HG03159 (cell line): ENCODE measurements at regions not wholly inside any gene's neighbourhood (a gene's known extent, or its start where the extent isn't known, plus 50 kb on each side); places are given as distances from the start of the nearest gene placed in this dataset.

Experiments
- ATAC-seq: cut with Tn5 transposase; IDR thresholded peaks from one replicate; pipeline ENCODE4 v1.9.1; 2021; ENCODE audit warnings: mild to moderate bottlenecking, moderate library complexity; ENCODE audit not compliant: unreplicated experiment

DNA sequence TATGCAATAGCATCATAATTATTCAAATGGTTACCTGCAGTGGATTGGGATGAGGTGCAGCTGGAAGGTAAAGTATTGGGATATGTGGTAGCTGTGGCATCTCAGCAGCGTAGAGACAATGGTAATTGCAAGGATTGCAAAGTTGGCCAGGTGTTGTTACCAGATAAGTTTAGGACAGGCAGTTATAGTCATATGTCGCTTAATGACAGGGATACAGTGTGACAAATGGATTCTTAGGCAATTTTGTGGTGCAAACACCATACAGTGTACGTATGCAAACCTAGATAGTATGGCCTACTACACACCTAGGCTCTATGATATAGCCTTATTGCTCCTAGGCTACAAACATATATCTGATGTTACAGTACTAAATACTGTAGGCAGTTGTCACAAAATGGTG is 163.5 kb upstream of the LYZL2 start:
- ATAC-seq: no peak

DNA sequence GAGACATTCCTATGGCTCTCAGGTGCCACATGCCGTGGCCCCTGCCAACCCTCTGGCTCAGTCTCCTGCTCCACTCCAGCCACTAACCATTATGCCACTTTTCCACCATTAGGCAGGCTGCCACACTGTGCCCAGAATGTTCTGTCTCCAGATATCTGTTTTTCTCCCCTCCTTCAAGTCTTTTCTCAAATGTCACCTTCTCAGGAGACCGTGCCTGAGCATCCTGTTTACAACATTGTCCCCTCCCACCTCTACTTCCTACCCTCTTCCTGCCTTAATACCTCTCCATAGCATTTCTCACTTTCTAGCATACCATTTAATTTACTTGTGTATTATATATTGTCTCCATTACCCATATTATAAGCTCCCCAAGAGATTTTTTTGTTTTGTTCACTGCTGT is 162.5 kb upstream of the LYZL2 start:
- no peak for ATAC-seq

DNA sequence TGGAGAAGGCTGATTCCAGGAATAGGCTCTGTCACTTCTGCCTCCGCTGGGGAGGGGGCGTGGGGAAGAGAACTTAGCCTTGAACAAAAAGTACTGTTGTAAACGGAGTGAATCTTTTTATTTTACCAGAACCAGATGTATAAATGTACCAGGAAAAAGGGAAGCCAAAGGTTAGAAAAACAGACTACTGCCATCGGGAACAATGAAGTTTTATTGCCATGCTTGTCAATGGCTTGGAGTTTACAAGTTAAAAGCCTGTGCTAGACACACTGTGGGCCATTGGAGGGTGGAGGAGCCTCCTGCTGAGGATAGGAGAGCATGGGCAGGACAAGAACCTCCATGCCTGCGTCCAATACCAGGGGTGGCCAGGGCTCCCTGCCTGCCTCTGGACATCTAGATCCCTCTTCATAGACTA is 161.7 kb upstream of the LYZL2 start:
- ATAC-seq: no peak

DNA sequence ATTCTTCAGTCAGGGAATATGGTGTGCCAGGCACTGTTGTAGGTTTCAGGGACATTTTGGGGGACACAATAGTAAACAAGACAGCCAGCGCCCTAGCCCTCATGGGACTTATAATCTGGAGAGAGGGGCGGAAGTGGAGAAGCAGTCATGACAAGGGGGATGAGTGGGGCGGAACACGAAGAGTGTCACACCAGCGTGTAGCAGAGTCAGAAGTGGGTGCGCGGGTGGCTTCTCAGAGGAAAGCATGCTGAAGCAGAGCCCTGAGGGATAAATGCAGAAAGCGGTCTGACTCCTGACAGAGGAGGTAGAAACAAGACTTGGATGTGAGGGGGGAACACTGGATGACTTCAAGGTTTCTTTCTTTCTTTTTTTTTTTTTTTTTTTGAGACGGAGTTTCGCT is 160.3 kb upstream of the LYZL2 start:
- ATAC-seq: no peak

DNA sequence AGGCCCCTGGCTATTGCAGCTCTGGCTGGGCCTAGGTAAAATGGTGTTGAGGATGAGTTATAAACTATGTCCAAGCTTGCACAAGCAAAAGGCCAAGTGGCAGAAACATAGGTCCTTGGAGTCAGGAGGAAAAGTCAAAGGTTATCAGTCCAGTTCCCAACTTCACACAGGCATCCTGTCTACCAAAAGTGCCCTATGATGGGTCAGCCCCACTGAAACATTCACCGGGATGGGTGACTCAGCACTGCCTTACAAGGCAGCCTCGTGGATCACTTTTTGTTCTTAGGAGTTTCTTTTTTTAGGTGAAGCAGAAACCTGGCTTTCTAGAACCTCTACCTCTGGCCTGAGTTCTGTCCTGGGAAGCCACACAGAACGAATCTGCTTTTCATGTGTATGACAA is 158.8 kb upstream of the LYZL2 start:
- ATAC-seq: no peak

DNA sequence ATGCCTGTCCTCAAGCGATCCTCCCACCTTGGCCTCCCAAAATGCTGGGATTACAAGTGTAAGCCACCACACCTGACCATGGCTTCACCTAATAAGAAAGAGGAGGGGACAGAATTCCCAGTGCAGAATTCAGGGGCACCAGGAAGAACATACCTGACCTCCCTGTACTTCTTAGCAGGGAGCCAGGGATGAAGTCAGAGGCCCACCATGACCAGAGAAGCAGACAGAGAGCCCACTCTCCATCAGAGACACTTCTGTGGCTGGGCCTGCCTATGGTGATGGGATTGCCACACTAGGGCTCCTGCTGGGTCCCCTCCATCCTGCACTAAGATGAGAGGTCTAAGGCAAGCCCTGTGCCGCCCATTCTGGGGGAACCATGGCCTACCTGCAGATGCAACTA is 157.4 kb upstream of the LYZL2 start:
- ATAC-seq: no peak

DNA sequence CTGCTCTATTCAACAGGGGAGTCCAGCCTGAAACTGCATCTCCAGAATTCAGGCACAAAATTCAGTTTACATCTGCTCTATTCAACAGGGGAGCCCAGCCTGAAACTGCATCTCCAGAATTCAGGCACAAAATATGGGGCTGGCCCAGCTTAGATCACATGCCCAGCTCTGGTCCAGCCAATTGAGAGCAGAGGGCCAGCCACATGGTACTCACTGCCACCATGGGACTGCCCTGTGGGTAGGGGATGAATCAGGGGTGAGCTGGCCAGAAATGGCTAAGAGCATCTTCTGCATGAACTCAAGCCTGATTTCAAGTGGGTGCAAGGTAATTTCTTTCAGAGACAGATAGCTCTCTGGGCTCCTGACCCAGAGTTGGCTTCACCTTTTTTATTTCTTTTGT is 156.6 kb upstream of the LYZL2 start:
- ATAC-seq: no peak

DNA sequence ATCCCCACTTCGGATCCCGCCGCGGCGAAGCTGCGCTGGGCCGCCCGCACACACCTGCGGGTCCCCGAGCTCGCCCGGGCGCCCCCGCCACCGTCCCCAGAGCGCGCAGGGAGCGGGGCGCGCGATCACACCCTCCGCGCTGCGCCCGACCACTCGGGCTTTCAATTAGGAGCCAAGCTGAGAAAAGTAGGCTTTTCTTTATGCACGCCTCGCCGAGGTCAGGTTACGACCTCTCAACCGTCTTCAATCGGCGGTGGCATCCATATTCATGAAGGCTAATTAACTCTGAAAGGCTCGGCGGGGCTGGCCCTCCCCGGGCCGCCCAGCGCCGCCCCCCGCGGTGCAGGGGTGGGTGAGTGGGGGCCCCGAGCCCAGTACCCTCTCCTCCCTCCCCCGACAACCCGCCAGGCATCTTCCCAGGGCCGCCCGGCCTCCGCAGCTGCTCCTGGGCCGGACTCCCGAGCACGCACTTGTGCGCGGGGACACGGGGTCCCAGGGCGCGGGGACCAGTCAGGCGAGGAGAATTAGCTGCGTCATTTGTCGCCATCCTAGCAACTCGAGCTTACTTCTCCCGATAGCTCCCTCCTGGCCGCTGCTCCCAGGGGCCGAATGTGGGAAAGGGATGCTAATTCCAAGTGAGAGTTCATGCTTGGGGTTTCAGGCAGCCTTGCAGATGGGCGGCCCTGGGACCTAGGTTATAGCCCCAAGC is 155.5 kb upstream of the LYZL2 start:
- ATAC-seq: no peak

DNA sequence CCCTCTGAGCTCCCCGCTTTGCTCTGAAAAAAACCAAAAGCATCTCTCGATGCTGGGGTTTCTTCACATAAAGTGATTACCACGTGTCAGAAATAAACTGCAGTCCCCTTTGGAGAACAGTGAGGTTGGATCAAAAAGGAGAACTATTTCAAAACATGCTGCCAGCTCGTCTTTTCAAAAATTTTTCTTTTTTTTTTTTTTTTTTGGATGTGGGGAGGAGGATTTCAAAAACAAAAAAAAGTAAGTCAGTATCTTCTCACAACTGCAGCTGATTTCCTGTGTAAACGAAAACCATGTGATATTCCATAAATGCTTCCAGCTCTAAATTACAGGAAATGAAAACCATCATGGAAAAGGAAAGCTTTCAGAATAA is 155.0 kb upstream of the LYZL2 start:
- ATAC-seq: no peak

DNA sequence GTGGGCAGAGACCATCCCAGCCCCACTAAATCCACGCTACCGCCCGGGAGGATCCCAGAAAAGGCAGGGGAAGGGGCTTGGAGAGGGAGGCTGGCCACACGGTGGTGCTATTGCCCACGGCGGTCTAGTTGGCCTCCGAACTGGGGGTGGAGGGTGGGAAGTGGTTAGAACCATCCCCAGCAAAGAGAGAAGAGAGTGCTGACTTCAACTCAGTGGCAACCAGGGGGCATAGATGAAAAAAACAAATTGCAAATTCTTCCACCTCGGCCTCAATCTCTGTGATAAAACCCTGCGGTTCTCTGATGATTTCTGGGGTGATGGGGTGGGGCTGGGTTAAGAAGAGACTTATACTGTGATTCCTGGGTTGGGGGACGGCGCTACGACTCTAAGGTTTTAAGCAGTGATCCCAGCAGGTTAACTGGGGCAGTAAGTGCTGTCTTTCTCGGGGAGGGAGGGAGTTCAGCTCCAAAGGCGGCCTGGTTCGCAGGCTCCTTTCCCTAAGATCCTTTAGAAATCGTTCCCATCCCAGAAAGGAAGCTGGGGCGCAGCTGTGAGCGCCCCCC is 154.5 kb upstream of the LYZL2 start:
- peak; percentile 46 for ATAC-seq

DNA sequence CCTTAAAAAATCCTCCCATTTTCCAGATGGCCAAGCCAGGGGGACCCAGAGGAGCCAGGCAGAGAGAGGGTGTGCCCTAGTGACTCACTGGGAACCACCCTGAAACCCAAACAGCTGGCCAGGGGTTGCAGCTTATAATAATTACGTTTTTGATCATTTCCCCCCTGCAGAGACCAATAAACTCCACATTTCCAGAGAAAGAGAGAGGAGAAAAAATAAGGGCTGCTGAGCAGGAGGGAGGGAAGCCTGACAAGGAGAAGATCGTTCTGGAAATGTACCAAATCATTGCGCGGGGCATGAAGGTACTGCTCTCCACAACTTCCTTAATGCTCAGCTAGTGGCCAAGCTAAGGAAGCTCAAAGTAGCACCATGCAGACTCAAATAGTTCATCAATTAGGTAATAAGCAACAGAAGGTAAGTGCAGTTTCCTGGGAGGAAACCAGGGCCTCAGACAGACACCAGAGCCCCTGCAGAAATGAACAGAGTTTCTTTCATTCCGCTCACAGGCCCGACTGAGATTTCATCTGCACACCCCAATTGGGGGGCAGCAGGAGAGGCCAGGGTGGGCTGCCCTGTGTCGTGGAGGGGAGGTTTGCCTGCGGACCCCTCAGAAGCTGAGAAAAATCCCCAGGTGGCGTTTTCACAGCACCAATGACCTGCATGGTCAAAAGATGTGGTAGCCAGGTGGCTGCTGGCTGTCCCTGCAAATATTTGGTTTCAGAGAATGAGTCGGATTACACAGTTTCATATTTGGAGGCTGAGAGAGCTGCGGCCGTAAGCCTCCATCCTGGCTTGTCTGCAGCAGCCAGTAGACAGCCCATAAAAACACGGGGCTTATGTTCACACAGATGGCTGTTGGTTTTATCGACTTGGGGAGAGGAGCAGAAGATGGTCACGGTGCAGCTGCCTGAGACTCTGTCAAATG is 153.2 kb upstream of the LYZL2 start:
- peak; percentile 63 for ATAC-seq

DNA sequence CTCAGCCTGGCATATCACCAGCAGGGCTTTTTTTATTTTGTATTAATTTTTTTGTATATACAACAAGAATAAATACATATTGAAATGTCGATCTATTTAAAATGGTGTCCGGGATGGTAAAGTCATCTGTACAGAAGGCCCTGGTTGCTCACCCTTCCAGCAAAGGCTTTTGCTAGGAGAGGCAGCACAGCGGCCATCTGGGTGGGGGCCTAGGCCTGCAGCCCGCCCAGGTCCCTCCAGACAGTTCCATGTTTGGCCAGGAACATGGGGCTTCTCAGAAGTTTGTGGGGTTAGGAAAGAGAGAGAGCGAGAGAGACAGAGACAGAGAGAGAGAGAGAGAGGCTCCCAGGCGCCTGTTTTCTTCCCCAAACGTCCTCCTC is 152.6 kb upstream of the LYZL2 start:
- no peak for ATAC-seq

DNA sequence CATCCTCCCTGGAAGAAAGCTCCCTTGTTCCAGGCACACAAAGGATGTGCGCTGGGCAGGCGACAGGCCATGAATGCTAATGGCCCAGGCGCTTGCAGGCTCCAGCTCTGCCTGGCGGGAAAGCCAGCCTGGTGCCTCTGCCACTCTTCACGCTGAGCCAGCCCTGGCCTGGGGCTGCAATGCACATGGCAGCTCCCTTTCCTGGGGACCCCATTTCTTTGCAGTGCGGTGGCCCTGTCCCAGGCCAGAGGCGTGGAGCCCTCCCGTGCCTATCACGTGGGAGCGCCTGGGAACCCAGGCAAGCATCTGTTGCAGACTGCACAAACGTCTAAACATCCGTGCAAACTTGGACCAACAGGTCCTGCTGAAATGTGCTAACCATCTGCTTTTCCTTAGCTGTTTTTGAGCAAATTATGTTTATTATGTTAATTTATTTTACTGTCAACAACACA is 152.1 kb upstream of the LYZL2 start:
- ATAC-seq: no peak

DNA sequence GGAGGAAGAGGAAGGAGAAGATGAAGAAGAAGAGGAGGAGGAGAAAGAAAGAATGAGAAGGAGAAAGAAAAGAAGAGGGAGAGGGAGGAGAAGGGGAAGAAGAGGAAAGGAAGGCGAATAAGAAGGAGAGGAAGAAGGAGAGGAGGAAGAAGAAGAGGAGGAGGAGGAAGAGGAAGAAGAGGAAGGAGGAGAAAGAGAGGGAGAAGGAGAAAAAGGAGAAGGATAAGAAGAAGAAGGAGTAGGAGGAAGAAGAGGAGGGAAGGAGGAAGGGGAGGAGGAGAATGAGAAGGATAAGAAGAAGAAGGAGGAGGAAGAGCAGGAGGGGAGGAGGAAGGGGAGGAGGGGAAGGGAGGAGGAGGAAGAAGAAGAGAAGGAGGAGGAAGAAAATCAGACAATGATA is 149.2 kb upstream of the LYZL2 start:
- no peak for ATAC-seq

DNA sequence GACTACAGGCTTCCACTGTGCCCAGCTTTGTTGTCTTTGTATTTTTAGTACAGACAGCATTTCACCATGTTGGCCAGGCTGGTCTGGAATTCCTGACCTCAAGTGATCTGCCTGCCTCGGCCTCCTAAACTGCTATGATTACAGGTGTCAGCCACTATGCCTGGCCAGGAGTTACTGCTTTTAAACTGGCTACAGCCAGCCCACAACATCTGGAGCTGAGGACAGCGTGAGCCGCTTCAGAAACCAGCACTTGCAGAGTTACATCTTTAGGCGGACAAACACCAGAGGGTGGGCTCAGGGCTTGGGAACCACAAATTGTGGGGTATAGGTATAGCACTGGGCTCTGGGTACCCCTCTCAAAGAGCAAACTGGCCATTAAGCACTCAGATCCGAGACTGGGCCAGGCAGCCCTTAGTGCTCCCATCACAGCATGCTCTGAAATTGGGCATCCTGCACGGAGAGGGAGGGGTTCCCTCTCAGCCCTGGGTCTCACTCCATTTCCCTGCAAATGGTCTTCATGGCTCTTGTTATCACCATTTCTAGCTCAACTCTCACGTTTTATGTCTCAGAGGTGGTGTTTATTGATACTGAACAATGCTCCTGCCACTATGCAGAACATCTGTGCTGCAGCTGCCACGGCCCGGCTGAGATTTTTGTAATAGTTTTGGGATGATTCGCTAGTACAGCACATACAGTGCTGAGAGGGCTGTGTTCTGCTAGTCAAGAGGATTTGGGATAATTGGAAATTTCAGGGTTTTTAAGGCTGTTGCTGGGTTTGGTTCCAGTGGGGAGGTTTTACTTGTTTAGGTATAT is 146.4 kb upstream of the LYZL2 start:
- no peak for ATAC-seq

DNA sequence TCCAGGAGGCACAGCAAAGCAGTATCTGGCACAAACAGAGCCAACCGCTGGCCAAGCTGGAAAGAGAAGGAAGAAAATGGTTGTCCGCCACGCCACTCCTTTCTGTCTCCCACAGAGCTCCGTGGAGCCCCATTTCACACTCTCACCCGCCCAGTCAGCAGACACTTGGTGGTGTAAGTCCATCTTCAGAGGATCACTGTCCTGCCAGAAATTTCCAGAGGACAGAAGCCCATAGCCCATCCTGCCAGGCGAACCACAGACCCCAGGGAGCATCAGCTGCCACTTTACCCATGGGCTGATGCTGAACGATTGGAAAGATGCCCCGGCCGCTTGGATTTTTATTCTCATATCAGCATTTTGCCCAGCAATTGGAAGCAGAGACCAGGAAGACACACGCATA is 144.7 kb upstream of the LYZL2 start:
- ATAC-seq: no peak

DNA sequence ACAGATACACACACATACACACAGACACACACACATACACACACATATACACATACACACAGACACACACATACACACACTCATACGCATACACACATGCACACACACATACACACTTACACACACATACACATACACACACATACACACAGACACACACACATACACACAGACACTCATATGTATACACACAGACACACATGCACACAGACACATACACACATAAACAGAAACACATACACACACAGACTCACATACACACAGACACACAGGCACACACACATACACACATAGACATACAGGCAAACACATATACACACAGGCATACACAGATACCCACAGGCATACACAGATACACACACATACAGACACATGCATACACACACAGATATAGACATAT is 143.9 kb upstream of the LYZL2 start:
- no peak for ATAC-seq

DNA sequence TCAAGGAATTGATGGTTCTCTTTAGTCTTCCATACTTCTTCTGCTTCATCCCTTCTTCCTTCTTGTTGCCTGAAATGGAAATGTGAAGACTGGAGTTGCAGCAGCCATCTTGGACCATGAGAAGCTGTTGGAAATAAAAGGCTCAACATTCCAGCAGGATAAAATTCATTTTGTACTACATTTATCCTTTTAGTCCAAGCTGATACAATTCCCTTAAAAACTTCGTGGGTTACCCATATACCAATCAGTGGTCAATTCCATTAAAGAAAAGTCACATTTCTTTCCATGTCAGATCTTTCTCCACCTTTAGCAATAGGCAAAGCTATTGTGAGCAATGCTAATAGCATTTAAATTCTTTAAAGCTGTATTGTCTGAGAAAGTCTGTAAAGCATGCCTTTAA is 141.3 kb upstream of the LYZL2 start:
- ATAC-seq: no peak

DNA sequence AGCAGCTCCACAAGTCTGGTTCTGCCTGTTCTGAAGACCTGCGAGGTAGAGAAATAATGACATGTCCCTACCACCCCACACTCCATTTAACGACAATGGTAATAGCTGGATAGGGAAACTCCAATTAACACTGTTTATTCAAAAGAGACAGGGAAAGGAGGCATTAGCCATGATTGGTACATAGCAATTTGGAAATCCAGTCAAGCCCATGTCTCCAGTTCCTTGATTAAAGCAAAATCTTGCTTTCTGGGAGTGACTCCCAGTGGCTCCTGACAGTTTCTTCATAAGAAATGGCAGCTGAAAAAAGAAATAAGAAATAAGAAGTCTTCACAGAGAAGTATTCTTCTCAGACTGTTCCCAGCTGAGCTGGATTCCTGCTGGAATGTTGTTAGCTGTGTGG is 140.7 kb upstream of the LYZL2 start:
- ATAC-seq: no peak

DNA sequence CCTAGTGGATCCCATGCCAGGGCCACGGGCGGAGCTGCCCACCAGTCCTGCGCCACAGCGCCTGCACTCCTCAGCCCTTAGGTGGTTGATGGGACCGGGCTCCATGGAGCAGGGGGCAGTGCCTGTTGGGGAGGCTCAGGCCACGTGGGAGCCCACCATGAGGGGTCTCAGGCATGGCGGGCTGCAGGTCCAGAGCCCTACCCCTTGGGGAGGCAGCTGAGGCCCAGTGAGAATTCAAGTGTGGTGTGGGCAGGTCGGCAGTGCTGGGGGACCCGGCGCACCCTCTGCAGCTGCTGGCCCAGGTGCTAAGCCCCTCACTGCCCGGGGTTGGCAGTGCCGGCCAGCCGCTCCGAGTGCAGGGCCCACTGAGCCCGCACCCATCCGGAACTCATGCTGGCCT is 139.8 kb upstream of the LYZL2 start:
- ATAC-seq: no peak

DNA sequence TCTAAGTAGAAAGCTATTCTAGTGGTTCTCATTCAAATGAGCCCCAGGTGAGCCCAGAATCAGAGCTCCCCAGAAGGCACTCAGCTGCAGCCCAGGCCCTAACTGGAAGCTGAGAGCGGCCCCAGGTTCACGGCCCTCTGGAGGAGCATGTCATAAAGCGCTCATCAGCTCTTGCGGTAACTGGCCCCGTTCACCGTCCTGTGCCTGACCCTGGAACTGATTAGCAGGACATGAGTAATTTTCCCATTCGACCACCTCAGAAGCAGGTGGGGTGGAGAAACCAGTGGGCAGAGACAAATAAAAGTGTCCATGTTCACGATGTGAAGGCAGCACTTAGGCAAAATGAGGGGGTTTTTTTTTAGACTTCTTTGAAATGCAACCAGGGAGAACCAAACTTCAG is 136.1 kb upstream of the LYZL2 start:
- no peak for ATAC-seq
